GM12878 (cell line): ENCODE measurements at regions not wholly inside any gene's neighbourhood (a gene's known extent, or its start where the extent isn't known, plus 50 kb on each side); places are given as distances from the start of the nearest gene placed in this dataset.

Experiments
- ATAC-seq: fragments of 200-7000 bp; cut with Tn5 transposase; 3 replicates; pipeline ENCODE4 v1.9.1; 2020; ENCODE audit warnings: mild to moderate bottlenecking, moderate library complexity
- BruUV-seq: library from RNA; stranded (reverse); fragments of 400-500 nt; replicated peaks from 2 replicates; lab custom pipeline; 2021; lab: Mats Ljungman, UMichigan
- CTCF ChIA-PET: fragments of 300-600 bp; sonication (Branson Sonifier 250); formaldehyde crosslinking; extraction: SDS; loops from one replicate; lab custom pipeline; 2021; ENCODE audit warnings: inconsistent platforms; lab: Yijun Ruan, JAX
- POLR2A ChIA-PET: fragments of 350-600 bp; formaldehyde crosslinking; extraction: SDS; loops from one replicate; lab custom pipeline; 2021; ENCODE audit warnings: inconsistent platforms; lab: Charles Lee
- RAD21 ChIA-PET: fragments of 300-600 bp; sonication (Branson Sonifier 250); formaldehyde crosslinking; loops from one replicate; lab custom pipeline; 2023; ENCODE audit warnings: antibody characterized with exemption; ENCODE audit not compliant: unreplicated experiment; lab: Charles Lee
- SMC1A ChIA-PET: fragments of 300-600 bp; sonication (Branson Sonifier 250); formaldehyde crosslinking; loops from one replicate; lab custom pipeline; 2023; ENCODE audit not compliant: unreplicated experiment, uncharacterized antibody; lab: Charles Lee
- DNase-seq: peaks from one replicate; pipeline ENCODE4 v3.0.0-alpha.2; 2011; ENCODE audit warnings: low read depth, low spot score
- FAIRE-seq: peaks from 3 replicates; lab custom pipeline; 2011; peaks lifted over from hg19 to GRCh38; lab: Jason Lieb, UNC
- H2AFZ ChIP-seq: 2 replicates; pipeline ENCODE4 v1.6.0; 2011; ENCODE audit warnings: low read depth, low read length, control low read depth; ENCODE audit not compliant: control insufficient read depth
- H3K27ac ChIP-seq: 2 replicates; pipeline ENCODE4 v1.5.1; 2011; ENCODE audit warnings: control low read depth; ENCODE audit not compliant: control insufficient read depth, insufficient read depth
- H3K27me3 ChIP-seq, 2 experiments: replicated peaks in 1 of 2; 2 replicates each; pipeline versions ENCODE4 v1.6.0 to v1.6.1; 2011; ENCODE audit warnings: low read length in 1 of 2; ENCODE audit not compliant: control insufficient read depth in 2 of 2, insufficient read depth in 2 of 2
- H3K36me3 ChIP-seq, 2 experiments: 2 replicates each; pipeline ENCODE4 v1.5.1; 2011; ENCODE audit warnings: low read length in 1 of 2; ENCODE audit not compliant: control insufficient read depth in 2 of 2, insufficient read depth in 2 of 2
- H3K4me1 ChIP-seq: 2 replicates; pipeline ENCODE4 v1.6.1; 2011; ENCODE audit warnings: mild to moderate bottlenecking, low read length, moderate library complexity, mixed read lengths; ENCODE audit not compliant: control insufficient read depth, insufficient read depth
- H3K4me2 ChIP-seq: 2 replicates; pipeline ENCODE4 v1.6.0; 2011; ENCODE audit warnings: control low read depth; ENCODE audit not compliant: control insufficient read depth, insufficient read depth
- H3K4me3 ChIP-seq: fragments of 200-600 bp; sonication (generic); 2 replicates; pipeline ENCODE4 v1.5.1; 2016
- H3K79me2 ChIP-seq: 2 replicates; pipeline ENCODE4 v1.6.0; 2011; ENCODE audit warnings: low read length; ENCODE audit not compliant: control insufficient read depth, insufficient read depth
- H3K9ac ChIP-seq: 2 replicates; pipeline ENCODE4 v1.8.0; 2011; ENCODE audit warnings: low read length, control low read depth, mixed read lengths; ENCODE audit not compliant: control insufficient read depth, insufficient read depth
- H3K9me3 ChIP-seq: replicated peaks from 3 replicates; pipeline ENCODE4 v1.5.1; 2011; ENCODE audit warnings: mild to moderate bottlenecking, low read length; ENCODE audit not compliant: control insufficient read depth, insufficient read depth
- H4K20me1 ChIP-seq: 2 replicates; pipeline ENCODE4 v1.6.0; 2011; ENCODE audit not compliant: control insufficient read depth, insufficient read depth
- BACH1 ChIP-seq: fragments of 450-650 bp; IDR thresholded peaks from 2 replicates; pipeline ENCODE4 v1.6.1; 2017; ENCODE audit warnings: mild to moderate bottlenecking, borderline replicate concordance
- EED ChIP-seq: sonication (generic); IDR thresholded peaks from 2 replicates; pipeline ENCODE4 v1.6.1; 2016; ENCODE audit warnings: antibody characterized with exemption, low read depth
- KAT2A ChIP-seq: conservative IDR thresholded peaks from 2 replicates; pipeline ENCODE4 v1.6.1; 2011; ENCODE audit warnings: low read depth, low read length; ENCODE audit not compliant: control insufficient read depth
- KDM1A ChIP-seq: fragments of 200-600 bp; sonication (generic); IDR thresholded peaks from 2 replicates; pipeline ENCODE4 v1.6.1; 2016; ENCODE audit warnings: borderline replicate concordance
- NBN ChIP-seq: fragments of 450-650 bp; IDR thresholded peaks from 2 replicates; pipeline ENCODE4 v1.6.1; 2016
- NKRF ChIP-seq: fragments of 450-650 bp; conservative IDR thresholded peaks from 2 replicates; pipeline ENCODE4 v1.6.1; 2017; ENCODE audit warnings: mild to moderate bottlenecking, moderate library complexity
- SMAD1 ChIP-seq: fragments of 450-650 bp; IDR thresholded peaks from 2 replicates; pipeline ENCODE4 v1.6.1; 2018; ENCODE audit warnings: mild to moderate bottlenecking, low read depth; ENCODE audit not compliant: partially characterized antibody
- SUZ12 ChIP-seq: fragments of 200-600 bp; sonication (generic); IDR thresholded peaks from one replicate; pipeline ENCODE4 v1.6.1; 2018; ENCODE audit warnings: antibody characterized with exemption, mild to moderate bottlenecking; ENCODE audit not compliant: unreplicated experiment
- TARDBP ChIP-seq: IDR thresholded peaks from 2 replicates; pipeline ENCODE4 v1.6.1; 2016; ENCODE audit warnings: borderline replicate concordance
- ZBTB11 ChIP-seq: fragments of 450-650 bp; formaldehyde crosslinking; IDR thresholded peaks from 2 replicates; pipeline ENCODE4 v1.5.0; 2022; ENCODE audit warnings: mild to moderate bottlenecking, missing genetic modification characterization
- WGBS: methylation state at CpG from one replicate; pipeline ENCODE4 v1.1.6; 2016; ENCODE audit warnings: low lambda C conversion rate; ENCODE audit not compliant: insufficient replicate concordance, insufficient coverage; ENCODE audit errors: missing lambda C conversion rate; 5-methylcytosine and 5-hydroxymethylcytosine counted together
- in situ Hi-C: fragments of 300-500 bp; cut with MboI; formaldehyde crosslinking; loops from 9 replicates; pipeline ENCODE4 v1.14.3; 2018; ENCODE audit warnings: mixed read lengths
- intact Hi-C: fragments of 100-400 bp; cut with micrococcal nuclease; formaldehyde crosslinking; loops from one replicate; pipeline ENCODE4 v1.14.2; 2022; ENCODE audit not compliant: unreplicated experiment

GRCh38 chr13:44759384-44760360 is 183.5 kb upstream of the TSC22D1 start:
- no peak overlapping the region for H3K27ac ChIP-seq
- no peaks in the 10 kb centered on the region for H3K27me3 ChIP-seq
- no peak for DNase-seq
- H3K4me3 ChIP-seq, result no peak overlapping the region
- no peak for TF ChIP-seq ZBTB11 (CRISPR knock-in tag)
- TF ChIP-seq EED, result no peak
- TF ChIP-seq KDM1A, result no peak
- no peak for TF ChIP-seq SMAD1
- no peak for TF ChIP-seq NKRF
- no peak for TF ChIP-seq BACH1
- TF ChIP-seq SUZ12, result no peak
- no peak for TF ChIP-seq KAT2A
- TF ChIP-seq NBN, result no peak
- no peak for TF ChIP-seq TARDBP
- TF ChIP-seq, all 136 proteins: peak for 0
- H3K36me3 ChIP-seq, result no peaks in the 10 kb centered on the region
- H3K9ac ChIP-seq, result no peak overlapping the region
- POLR2A ChIA-PET, result no interaction called here
- peaks cover 9% of the 10 kb centered on the region for H3K4me1 ChIP-seq
- ATAC-seq, result no peak
- intact Hi-C loops, result no loop called here
- no TSS peak for BruUV-seq
- 57% methylated on average over 6 of the region's 6 CpGs for WGBS
- H4K20me1 ChIP-seq, result no peaks in the 10 kb centered on the region
- SMC1A ChIA-PET, result no interaction called here
- FAIRE-seq, result no peak
- RAD21 ChIA-PET, result no interaction called here
- CTCF ChIA-PET, result interaction anchor here (0.6 kb wide), 1 partner anchor 524 kb away, joined by 3 read pairs; no protein-coding TSS in a partner anchor
- no peak overlapping the region for H3K4me2 ChIP-seq
- H2AFZ ChIP-seq, result no peak overlapping the region
- no peaks in the 10 kb centered on the region for H3K9me3 ChIP-seq
- no peaks in the 10 kb centered on the region for H3K79me2 ChIP-seq
- in situ Hi-C loops, result no loop called here
